GM12878 (cell line): ENCODE measurements at regions not wholly inside any gene's neighbourhood (a gene's known extent, or its start where the extent isn't known, plus 50 kb on each side); places are given as distances from the start of the nearest gene placed in this dataset.

Experiments used
- ATAC-seq: fragments of 200-7000 bp; cut with Tn5 transposase; 3 replicates; pipeline ENCODE4 v1.9.1; 2020; ENCODE audit warnings: mild to moderate bottlenecking, moderate library complexity
- BruUV-seq: library from RNA; stranded (reverse); fragments of 400-500 nt; replicated peaks from 2 replicates; lab custom pipeline; 2021; lab: Mats Ljungman, UMichigan
- CTCF ChIA-PET: fragments of 300-600 bp; sonication (Branson Sonifier 250); formaldehyde crosslinking; extraction: SDS; loops from one replicate; lab custom pipeline; 2021; ENCODE audit warnings: inconsistent platforms; lab: Yijun Ruan, JAX
- POLR2A ChIA-PET: fragments of 350-600 bp; formaldehyde crosslinking; extraction: SDS; loops from one replicate; lab custom pipeline; 2021; ENCODE audit warnings: inconsistent platforms; lab: Charles Lee
- RAD21 ChIA-PET: fragments of 300-600 bp; sonication (Branson Sonifier 250); formaldehyde crosslinking; loops from one replicate; lab custom pipeline; 2023; ENCODE audit warnings: antibody characterized with exemption; ENCODE audit not compliant: unreplicated experiment; lab: Charles Lee
- SMC1A ChIA-PET: fragments of 300-600 bp; sonication (Branson Sonifier 250); formaldehyde crosslinking; loops from one replicate; lab custom pipeline; 2023; ENCODE audit not compliant: unreplicated experiment, uncharacterized antibody; lab: Charles Lee
- DNase-seq: peaks from one replicate; pipeline ENCODE4 v3.0.0-alpha.2; 2011; ENCODE audit warnings: low read depth, low spot score
- FAIRE-seq: peaks from 3 replicates; lab custom pipeline; 2011; peaks lifted over from hg19 to GRCh38; lab: Jason Lieb, UNC
- H2AFZ ChIP-seq: 2 replicates; pipeline ENCODE4 v1.6.0; 2011; ENCODE audit warnings: low read depth, low read length, control low read depth; ENCODE audit not compliant: control insufficient read depth
- H3K27ac ChIP-seq: 2 replicates; pipeline ENCODE4 v1.5.1; 2011; ENCODE audit warnings: control low read depth; ENCODE audit not compliant: control insufficient read depth, insufficient read depth
- H3K27me3 ChIP-seq, 2 experiments: replicated peaks in 1 of 2; 2 replicates each; pipeline versions ENCODE4 v1.6.0 to v1.6.1; 2011; ENCODE audit warnings: low read length in 1 of 2; ENCODE audit not compliant: control insufficient read depth in 2 of 2, insufficient read depth in 2 of 2
- H3K36me3 ChIP-seq, 2 experiments: 2 replicates each; pipeline ENCODE4 v1.5.1; 2011; ENCODE audit warnings: low read length in 1 of 2; ENCODE audit not compliant: control insufficient read depth in 2 of 2, insufficient read depth in 2 of 2
- H3K4me1 ChIP-seq: 2 replicates; pipeline ENCODE4 v1.6.1; 2011; ENCODE audit warnings: mild to moderate bottlenecking, low read length, moderate library complexity, mixed read lengths; ENCODE audit not compliant: control insufficient read depth, insufficient read depth
- H3K4me2 ChIP-seq: 2 replicates; pipeline ENCODE4 v1.6.0; 2011; ENCODE audit warnings: control low read depth; ENCODE audit not compliant: control insufficient read depth, insufficient read depth
- H3K4me3 ChIP-seq: fragments of 200-600 bp; sonication (generic); 2 replicates; pipeline ENCODE4 v1.5.1; 2016
- H3K79me2 ChIP-seq: 2 replicates; pipeline ENCODE4 v1.6.0; 2011; ENCODE audit warnings: low read length; ENCODE audit not compliant: control insufficient read depth, insufficient read depth
- H3K9ac ChIP-seq: 2 replicates; pipeline ENCODE4 v1.8.0; 2011; ENCODE audit warnings: low read length, control low read depth, mixed read lengths; ENCODE audit not compliant: control insufficient read depth, insufficient read depth
- H3K9me3 ChIP-seq: replicated peaks from 3 replicates; pipeline ENCODE4 v1.5.1; 2011; ENCODE audit warnings: mild to moderate bottlenecking, low read length; ENCODE audit not compliant: control insufficient read depth, insufficient read depth
- H4K20me1 ChIP-seq: 2 replicates; pipeline ENCODE4 v1.6.0; 2011; ENCODE audit not compliant: control insufficient read depth, insufficient read depth
- CEBPZ ChIP-seq: fragments of 150-350 bp; IDR thresholded peaks from 2 replicates; pipeline ENCODE4 v1.6.1; 2016; ENCODE audit warnings: low read depth, low read length
- CHD2 ChIP-seq: IDR thresholded peaks from 2 replicates; pipeline ENCODE4 v1.6.1; 2011; ENCODE audit warnings: low read depth, low read length, improper control_type of control experiment, borderline replicate concordance
- CREM ChIP-seq: IDR thresholded peaks from 2 replicates; pipeline ENCODE4 v1.6.1; 2014; ENCODE audit warnings: antibody characterized with exemption, low read depth
- E4F1 ChIP-seq: fragments of 450-650 bp; IDR thresholded peaks from 2 replicates; pipeline ENCODE4 v1.6.1; 2018; ENCODE audit warnings: borderline replicate concordance, mild to moderate bottlenecking; ENCODE audit not compliant: partially characterized antibody
- EGR1 ChIP-seq, 2 experiments: IDR thresholded peaks; 1 replicate in 1 of 2; 2 replicates in 1 of 2; pipeline ENCODE4 v1.6.1; 2011 to 2012; ENCODE audit warnings: low read depth in 2 of 2, low read length in 2 of 2, borderline replicate concordance in 1 of 2, mild to moderate bottlenecking in 1 of 2, moderate library complexity in 1 of 2
- HDAC6 ChIP-seq: fragments of 200-600 bp; sonication (generic); IDR thresholded peaks from one replicate; pipeline ENCODE4 v1.8.0; 2017; ENCODE audit warnings: antibody characterized with exemption; ENCODE audit not compliant: unreplicated experiment
- MEF2A ChIP-seq: IDR thresholded peaks from 2 replicates; pipeline ENCODE4 v1.6.1; 2011; ENCODE audit warnings: low read depth, mild to moderate bottlenecking, low read length, moderate library complexity; ENCODE audit not compliant: insufficient read depth
- MTA3 ChIP-seq: IDR thresholded peaks from 2 replicates; pipeline ENCODE4 v1.6.1; 2012; ENCODE audit warnings: low read length, inconsistent platforms, borderline replicate concordance
- NFYA ChIP-seq: IDR thresholded peaks from 2 replicates; pipeline ENCODE4 v1.6.1; 2011; ENCODE audit warnings: low read depth, mild to moderate bottlenecking, low read length, improper control_type of control experiment, borderline replicate concordance
- NR2C1 ChIP-seq: fragments of 450-650 bp; IDR thresholded peaks from 2 replicates; pipeline ENCODE4 v1.6.1; 2017; ENCODE audit warnings: antibody characterized with exemption, mild to moderate bottlenecking, moderate library complexity
- POLR2AphosphoS2 ChIP-seq: IDR thresholded peaks from 2 replicates; pipeline ENCODE4 v1.6.1; 2011; ENCODE audit warnings: low read depth, mild to moderate bottlenecking, low read length, improper control_type of control experiment, moderate library complexity
- RBBP5 ChIP-seq: fragments of 200-600 bp; sonication (generic); conservative IDR thresholded peaks from 2 replicates; pipeline ENCODE4 v1.6.1; 2016
- SMARCA5 ChIP-seq: fragments of 450-650 bp; IDR thresholded peaks from 2 replicates; pipeline ENCODE4 v1.6.1; 2017; ENCODE audit warnings: mild to moderate bottlenecking
- SMC3 ChIP-seq: IDR thresholded peaks from 2 replicates; pipeline ENCODE4 v1.6.1; 2011; ENCODE audit warnings: low read length, improper control_type of control experiment, borderline replicate concordance
- SUPT20H ChIP-seq: IDR thresholded peaks from 2 replicates; pipeline ENCODE4 v1.6.1; 2011; ENCODE audit warnings: low read depth, mild to moderate bottlenecking, low read length, moderate library complexity, borderline replicate concordance; ENCODE audit not compliant: control insufficient read depth
- ZNF274 ChIP-seq: IDR thresholded peaks from one replicate; pipeline ENCODE4 v1.8.0; 2011; ENCODE audit not compliant: insufficient read length, insufficient read depth
- ZNF622 ChIP-seq: fragments of 450-650 bp; IDR thresholded peaks from 2 replicates; pipeline ENCODE4 v1.6.1; 2017; ENCODE audit warnings: mild to moderate bottlenecking, inconsistent platforms
- WGBS: methylation state at CpG from one replicate; pipeline ENCODE4 v1.1.6; 2016; ENCODE audit warnings: low lambda C conversion rate; ENCODE audit not compliant: insufficient replicate concordance, insufficient coverage; ENCODE audit errors: missing lambda C conversion rate; 5-methylcytosine and 5-hydroxymethylcytosine counted together
- in situ Hi-C: fragments of 300-500 bp; cut with MboI; formaldehyde crosslinking; loops from 9 replicates; pipeline ENCODE4 v1.14.3; 2018; ENCODE audit warnings: mixed read lengths
- intact Hi-C: fragments of 100-400 bp; cut with micrococcal nuclease; formaldehyde crosslinking; loops from one replicate; pipeline ENCODE4 v1.14.2; 2022; ENCODE audit not compliant: unreplicated experiment

- TF ChIP-seq EGR1 (IDR thresholded peaks at IDR 0.05; ENCODE audit: borderline replicate concordance in 1 of 2, low read depth in 2 of 2, low read length in 2 of 2) (no peak), E4F1 (no peak)
Measured at GRCh38 chr12:89244536-89244935, 107.8 kb downstream of the DUSP6 start (continued).

- no peak overlapping the region for H3K9ac ChIP-seq
- H3K36me3 ChIP-seq = no peaks in the 10 kb centered on the region
- WGBS = 32% methylated on average over 1 of the region's 1 CpG
- SMC1A ChIA-PET = interaction anchor here (0.7 to 1.2 kb wide), 3 partner anchors 8 to 217 kb away, joined by 3 read pairs; no protein-coding TSS in a partner anchor
- H3K4me2 ChIP-seq = no peak overlapping the region
- no peak for FAIRE-seq
- H3K27ac ChIP-seq = no peak overlapping the region
- in situ Hi-C loops = no loop called here
- POLR2A ChIA-PET = no interaction called here
- no peak for ATAC-seq
- no peaks in the 10 kb centered on the region for H4K20me1 ChIP-seq
- no TSS peak for BruUV-seq
- CTCF ChIA-PET = no interaction called here
- H3K9me3 ChIP-seq = no peaks in the 10 kb centered on the region
- RAD21 ChIA-PET = no interaction called here
- intact Hi-C loops = no loop called here
- no peak for DNase-seq
- H3K4me3 ChIP-seq = no peak overlapping the region
- no peak overlapping the region for H2AFZ ChIP-seq
- peaks cover 2% of the 10 kb centered on the region; the same call in 1 of the 2 replicates for H3K4me1 ChIP-seq
- no peaks in the 10 kb centered on the region for H3K27me3 ChIP-seq
- no peaks in the 10 kb centered on the region for H3K79me2 ChIP-seq
- TF ChIP-seq ZNF622 = no peak
- TF ChIP-seq MEF2A = no peak
- no peak for TF ChIP-seq CHD2
- no peak for TF ChIP-seq MTA3
- TF ChIP-seq NR2C1 = no peak
- no peak for TF ChIP-seq NFYA
- no peak for TF ChIP-seq SUPT20H
- TF ChIP-seq CEBPZ = no peak
- no peak for TF ChIP-seq SMARCA5
- no peak for TF ChIP-seq CREM
- TF ChIP-seq POLR2AphosphoS2 = no peak
- TF ChIP-seq ZNF274 = no peak
- no peak for TF ChIP-seq HDAC6
- no peak for TF ChIP-seq SMC3
- TF ChIP-seq RBBP5 = no peak
Measured at GRCh38 chr12:89243771-89244170, 108.5 kb downstream of the DUSP6 start.
